GM12891 (cell line): ENCODE measurements at regions not wholly inside any gene's neighbourhood (a gene's known extent, or its start where the extent isn't known, plus 50 kb on each side); places are given as distances from the start of the nearest gene placed in this dataset.

Experiments used
- POLR2AphosphoS5 ChIP-seq: IDR thresholded peaks from 2 replicates; pipeline ENCODE4 v1.6.1; 2011; ENCODE audit warnings: low read depth, low read length, control low read depth
- TAF1 ChIP-seq: IDR thresholded peaks from 2 replicates; pipeline ENCODE4 v1.6.1; 2011; ENCODE audit warnings: low read depth, low read length, control low read depth

DNA sequence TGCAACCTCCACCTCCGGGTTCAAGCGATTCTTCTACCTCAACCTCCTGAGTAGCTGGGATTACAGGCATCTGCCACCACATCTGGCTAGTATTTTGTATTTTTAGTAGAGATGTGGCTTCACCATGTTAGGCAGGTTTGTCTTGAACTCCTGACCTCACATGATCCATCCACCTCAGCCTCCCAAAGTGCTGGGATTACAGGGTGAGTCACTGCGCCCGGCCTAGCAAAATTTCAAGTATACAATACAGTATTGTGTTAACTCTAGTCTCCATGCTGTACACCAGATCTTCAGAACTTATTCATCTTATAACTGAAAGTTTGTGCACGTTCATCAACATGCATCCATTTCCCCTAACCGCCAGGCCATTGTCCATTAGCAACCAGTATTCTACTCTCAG, 115.1 kb upstream of the MDGA2 start:
- no peak for TF ChIP-seq POLR2AphosphoS5
- TF ChIP-seq TAF1 = no peak
